HG02623 (cell line): ENCODE measurements at regions not wholly inside any gene's neighbourhood (a gene's known extent, or its start where the extent isn't known, plus 50 kb on each side); places are given as distances from the start of the nearest gene placed in this dataset.

Experiments
- ATAC-seq: cut with Tn5 transposase; IDR thresholded peaks from one replicate; pipeline ENCODE4 v1.9.1; 2021; ENCODE audit warnings: moderate library complexity; ENCODE audit not compliant: unreplicated experiment

GRCh38 chr6:156391061-156391672 is 386.0 kb upstream of the ARID1B start:
- ATAC-seq, result no peak

- ATAC-seq, result no peak
Observed at GRCh38 chr6:156390621-156391020, 386.6 kb upstream of the ARID1B start.

- no peak for ATAC-seq
Observed at GRCh38 chr6:156389296-156389695, 387.9 kb upstream of the ARID1B start.

GRCh38 chr6:156387472-156387871 is 389.7 kb upstream of the ARID1B start:
- ATAC-seq, result no peak

- no peak for ATAC-seq
Observed at GRCh38 chr6:156383059-156383458, 394.1 kb upstream of the ARID1B start.

- no peak for ATAC-seq
Observed at GRCh38 chr6:156379392-156380289, 397.5 kb upstream of the ARID1B start.

- no peak for ATAC-seq
Observed at GRCh38 chr6:156378853-156379252, 398.3 kb upstream of the ARID1B start.

- no peak for ATAC-seq
Observed at GRCh38 chr6:156376091-156376490, 401.1 kb upstream of the ARID1B start.

- ATAC-seq, result no peak
Observed at GRCh38 chr6:156359912-156360311, 417.3 kb upstream of the ARID1B start.

GRCh38 chr6:156352861-156353260 is 424.3 kb upstream of the ARID1B start:
- ATAC-seq, result no peak

GRCh38 chr6:156351346-156351966 is 425.7 kb upstream of the ARID1B start:
- no peak for ATAC-seq

- no peak for ATAC-seq
Observed at GRCh38 chr6:156350337-156350736, 426.8 kb upstream of the ARID1B start.

GRCh38 chr6:156348849-156349248 is 428.3 kb upstream of the ARID1B start:
- no peak for ATAC-seq

- ATAC-seq, result no peak
Observed at GRCh38 chr6:156348424-156348823, 428.8 kb upstream of the ARID1B start.

GRCh38 chr6:156347656-156348055 is 429.5 kb upstream of the ARID1B start:
- no peak for ATAC-seq

GRCh38 chr6:156347246-156347645 is 429.9 kb upstream of the ARID1B start:
- ATAC-seq, result no peak

- no peak for ATAC-seq
Observed at GRCh38 chr6:156345700-156346099, 431.5 kb upstream of the ARID1B start.

GRCh38 chr6:156344491-156344890 is 432.7 kb upstream of the ARID1B start:
- no peak for ATAC-seq

- no peak for ATAC-seq
Observed at GRCh38 chr6:156337801-156338200, 439.4 kb upstream of the ARID1B start.

GRCh38 chr6:156336733-156337132 is 440.4 kb upstream of the ARID1B start:
- ATAC-seq, result no peak

GRCh38 chr6:156336089-156336488 is 441.1 kb upstream of the ARID1B start:
- ATAC-seq, result no peak

GRCh38 chr6:156334966-156335365 is 442.2 kb upstream of the ARID1B start:
- no peak for ATAC-seq
